GM19463 (cell line): ENCODE measurements at regions not wholly inside any gene's neighbourhood (a gene's known extent, or its start where the extent isn't known, plus 50 kb on each side); places are given as distances from the start of the nearest gene placed in this dataset.
"Not testable (repeated sequence)": the region's sequence is repeated elsewhere in the genome, so short reads cannot be mapped to it uniquely, and the experiment has no call there.

ENCODE experiments used
- ATAC-seq: cut with Tn5 transposase; IDR thresholded peaks from one replicate; pipeline ENCODE4 v1.9.1; 2021; ENCODE audit warnings: mild to moderate bottlenecking, moderate library complexity; ENCODE audit not compliant: unreplicated experiment

- ATAC-seq, result no peak
These were observed 1059.7 kb upstream of the ACVR2A start for GRCh38 chr2:146785101-146785500.

- no peak for ATAC-seq
These were observed 1060.2 kb upstream of the ACVR2A start for GRCh38 chr2:146784602-146785001.

GRCh38 chr2:146777181-146777580 lies 1067.6 kb upstream of the ACVR2A start:
- no peak for ATAC-seq

- no peak for ATAC-seq
These were observed 1068.2 kb upstream of the ACVR2A start for GRCh38 chr2:146776596-146776995.

GRCh38 chr2:146771531-146771930 lies 1073.3 kb upstream of the ACVR2A start:
- no peak for ATAC-seq

- no peak for ATAC-seq
These were observed 1080.5 kb upstream of the ACVR2A start for GRCh38 chr2:146764301-146764700.

GRCh38 chr2:146762786-146763185 lies 1082.0 kb upstream of the ACVR2A start:
- no peak for ATAC-seq

- no peak for ATAC-seq
These were observed 1090.2 kb upstream of the ACVR2A start for GRCh38 chr2:146754606-146755005.

- ATAC-seq, result no peak
These were observed 1096.8 kb upstream of the ACVR2A start for GRCh38 chr2:146748046-146748445.

- ATAC-seq, result no peak
These were observed 1103.6 kb upstream of the ACVR2A start for GRCh38 chr2:146741260-146741659.

- ATAC-seq, result no peak
These were observed 1110.0 kb upstream of the ACVR2A start for GRCh38 chr2:146734821-146735190.

- peak; percentile 69 for ATAC-seq
These were observed 1110.6 kb upstream of the ACVR2A start for GRCh38 chr2:146734042-146734820.

- no peak for ATAC-seq
These were observed 1113.9 kb upstream of the ACVR2A start for GRCh38 chr2:146730882-146731281.

GRCh38 chr2:146721486-146721885 lies 1123.3 kb upstream of the ACVR2A start:
- ATAC-seq, result no peak

GRCh38 chr2:146720170-146720569 lies 1124.7 kb upstream of the ACVR2A start:
- ATAC-seq, result no peak

- ATAC-seq, result no peak
These were observed 1128.2 kb upstream of the ACVR2A start for GRCh38 chr2:146716591-146716990.

GRCh38 chr2:146709004-146709403 lies 1135.8 kb upstream of the ACVR2A start:
- no peak for ATAC-seq

GRCh38 chr2:146701183-146701582 lies 1143.6 kb upstream of the ACVR2A start:
- ATAC-seq, result no peak

- ATAC-seq, result no peak
These were observed 1147.5 kb upstream of the ACVR2A start for GRCh38 chr2:146697307-146697706.

GRCh38 chr2:146696787-146697186 lies 1148.0 kb upstream of the ACVR2A start:
- not testable (repeated sequence) for ATAC-seq

GRCh38 chr2:146681991-146682390 lies 1162.8 kb upstream of the ACVR2A start:
- no peak for ATAC-seq

GRCh38 chr2:146678516-146678915 lies 1166.3 kb upstream of the ACVR2A start:
- ATAC-seq, result no peak

- ATAC-seq, result no peak
These were observed 1167.5 kb upstream of the ACVR2A start for GRCh38 chr2:146677280-146677679.
